GM12874 (cell line): ENCODE measurements at regions not wholly inside any gene's neighbourhood (a gene's known extent, or its start where the extent isn't known, plus 50 kb on each side); places are given as distances from the start of the nearest gene placed in this dataset.

Experiments
- CTCF ChIP-seq: IDR thresholded peaks from 2 replicates; pipeline ENCODE4 v1.5.1; 2011; ENCODE audit warnings: low read depth, mild to moderate bottlenecking, control low read depth, low read length, moderate library complexity; ENCODE audit not compliant: insufficient read depth

DNA sequence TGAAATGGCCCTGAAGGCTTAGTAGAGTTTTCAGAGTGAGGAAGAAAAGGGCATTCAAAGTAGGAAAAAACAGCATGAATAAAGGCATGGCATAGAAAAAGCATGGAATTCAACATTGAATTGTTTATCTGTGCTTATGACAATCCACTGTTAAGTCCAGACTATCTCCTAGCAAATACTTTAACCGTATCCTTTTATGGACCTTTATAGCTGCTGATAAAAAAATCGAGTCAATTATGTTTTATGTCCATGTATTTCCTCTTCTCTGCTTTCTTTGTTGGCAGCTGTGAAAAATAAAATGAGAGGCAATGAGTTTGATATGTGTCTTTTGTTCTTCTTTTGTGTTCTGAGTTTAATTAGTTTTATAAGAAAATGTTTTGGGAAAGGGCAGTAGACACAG is 70.4 kb downstream of the TDRD15 start:
- no peak for TF ChIP-seq CTCF

DNA sequence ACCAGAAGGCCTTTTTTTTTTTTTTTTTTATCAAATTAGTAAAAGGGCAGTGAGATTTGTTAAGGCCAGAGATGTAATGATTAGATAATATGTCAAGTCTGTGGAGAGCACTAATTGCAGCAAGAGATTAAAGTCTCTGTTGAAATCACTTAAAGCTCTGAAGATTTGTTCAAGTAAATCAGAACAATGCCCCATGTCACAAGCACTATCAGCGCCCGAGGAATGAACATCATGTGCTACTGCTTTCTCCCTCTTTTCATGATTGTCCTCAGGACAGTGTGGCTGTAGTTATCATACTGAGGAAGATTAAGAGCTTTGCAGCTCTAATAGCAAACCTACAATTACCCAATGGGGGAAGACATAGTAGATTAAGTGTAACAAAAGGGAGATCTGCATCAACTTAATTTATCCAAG is 71.1 kb downstream of the TDRD15 start:
- TF ChIP-seq CTCF: no peak

GRCh38 chr2:21195326-21195725 is 71.6 kb downstream of the TDRD15 start:
- no peak for TF ChIP-seq CTCF

DNA sequence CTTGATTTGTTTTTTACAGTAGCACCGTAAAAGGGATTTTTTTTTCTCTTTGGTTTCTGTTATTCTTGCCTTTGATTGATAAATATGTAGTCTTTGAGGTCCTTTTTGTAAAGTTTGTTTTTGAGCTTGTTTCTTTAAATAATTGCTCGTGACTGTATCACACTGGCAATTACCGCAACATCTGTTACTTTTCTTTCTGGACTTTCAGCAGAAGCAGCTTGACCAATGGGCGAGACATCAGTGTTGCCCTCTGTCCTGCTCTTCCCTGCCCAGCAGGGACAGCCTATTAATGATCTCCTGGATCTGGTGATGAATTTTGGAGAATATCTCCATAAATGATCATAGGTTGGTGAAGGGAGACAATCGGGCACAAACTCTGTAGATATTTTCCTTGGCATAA is 74.9 kb downstream of the TDRD15 start:
- TF ChIP-seq CTCF: no peak

GRCh38 chr2:21203976-21204375 is 80.2 kb downstream of the TDRD15 start:
- no peak for TF ChIP-seq CTCF

- no peak for TF ChIP-seq CTCF
Observed at GRCh38 chr2:21217442-21217841, 93.7 kb downstream of the TDRD15 start.

DNA sequence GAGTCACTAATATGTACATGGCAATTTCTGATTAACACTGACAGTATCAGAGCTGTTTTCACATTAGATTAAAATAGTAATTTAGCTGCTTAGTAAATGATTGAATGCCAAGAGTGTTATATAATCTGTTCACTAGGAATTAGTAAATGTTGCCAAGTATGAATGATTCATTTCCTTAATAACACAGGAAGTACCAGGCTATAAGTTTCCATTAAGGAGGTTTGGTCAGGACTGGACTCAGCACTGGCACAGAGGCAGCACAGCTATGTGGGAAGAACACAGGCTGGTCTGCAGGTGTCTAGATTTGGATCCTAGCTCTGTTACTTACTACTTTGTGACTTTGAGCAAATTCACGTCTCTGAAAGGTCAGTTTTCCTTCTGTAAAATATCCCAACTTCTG is 97.2 kb downstream of the TDRD15 start:
- TF ChIP-seq CTCF: no peak

DNA sequence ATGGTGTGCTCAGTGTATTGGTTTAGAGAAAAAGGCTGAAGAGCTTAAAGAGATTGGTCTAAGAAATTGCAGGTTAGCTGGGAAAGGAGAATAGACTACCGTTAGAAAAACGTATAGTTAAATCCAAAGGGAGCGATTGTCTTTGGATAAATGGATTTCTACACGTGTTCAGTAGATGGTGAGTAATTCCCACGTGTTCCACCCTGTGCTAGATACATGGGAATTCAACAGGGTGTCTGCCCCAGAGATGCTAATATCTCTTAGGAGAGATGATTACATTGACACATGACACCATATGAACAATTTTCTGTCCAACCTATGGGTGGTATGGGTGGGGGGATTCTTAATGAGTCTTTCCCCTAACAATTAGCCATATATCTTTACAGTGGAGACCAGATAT is 99.8 kb downstream of the TDRD15 start:
- TF ChIP-seq CTCF: no peak
